ENCODE measurements at regions not wholly inside any gene's neighbourhood (a gene's known extent, or its start where the extent isn't known, plus 50 kb on each side); places are given as distances from the start of the nearest gene placed in this dataset.

DNA sequence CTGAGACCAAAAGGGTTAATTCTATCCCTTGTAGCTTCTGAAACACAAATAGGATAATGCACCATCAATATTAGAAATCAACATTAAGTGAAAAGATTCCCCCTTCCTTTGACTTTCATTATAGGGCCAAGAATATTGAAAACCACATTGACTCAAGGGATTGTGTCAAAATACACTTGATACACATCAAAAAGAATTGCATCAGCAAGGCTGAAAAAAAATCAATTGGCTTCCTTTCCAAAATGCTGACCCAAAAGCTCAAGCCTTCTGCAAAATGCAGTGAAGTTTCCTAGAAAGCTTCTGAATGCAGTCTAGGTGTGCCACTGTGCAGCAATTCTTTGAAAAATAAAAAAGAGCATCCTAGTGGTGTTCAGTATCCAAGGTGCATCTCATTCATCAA is 674.4 kb downstream of the TOX3 start:
- TF ChIP-seq, protein P1, sequence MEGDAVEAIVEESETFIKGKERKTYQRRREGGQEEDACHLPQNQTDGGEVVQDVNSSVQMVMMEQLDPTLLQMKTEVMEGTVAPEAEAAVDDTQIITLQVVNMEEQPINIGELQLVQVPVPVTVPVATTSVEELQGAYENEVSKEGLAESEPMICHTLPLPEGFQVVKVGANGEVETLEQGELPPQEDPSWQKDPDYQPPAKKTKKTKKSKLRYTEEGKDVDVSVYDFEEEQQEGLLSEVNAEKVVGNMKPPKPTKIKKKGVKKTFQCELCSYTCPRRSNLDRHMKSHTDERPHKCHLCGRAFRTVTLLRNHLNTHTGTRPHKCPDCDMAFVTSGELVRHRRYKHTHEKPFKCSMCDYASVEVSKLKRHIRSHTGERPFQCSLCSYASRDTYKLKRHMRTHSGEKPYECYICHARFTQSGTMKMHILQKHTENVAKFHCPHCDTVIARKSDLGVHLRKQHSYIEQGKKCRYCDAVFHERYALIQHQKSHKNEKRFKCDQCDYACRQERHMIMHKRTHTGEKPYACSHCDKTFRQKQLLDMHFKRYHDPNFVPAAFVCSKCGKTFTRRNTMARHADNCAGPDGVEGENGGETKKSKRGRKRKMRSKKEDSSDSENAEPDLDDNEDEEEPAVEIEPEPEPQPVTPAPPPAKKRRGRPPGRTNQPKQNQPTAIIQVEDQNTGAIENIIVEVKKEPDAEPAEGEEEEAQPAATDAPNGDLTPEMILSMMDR (IDR thresholded peaks at IDR 0.05; ENCODE audit: poor library complexity) = no peak
- TF ChIP-seq EZH2 (IDR thresholded peaks at IDR 0.05; ENCODE audit: borderline replicate concordance) = no peak
